Osteocyte (in vitro differentiated cells): ENCODE measurements at regions not wholly inside any gene's neighbourhood (a gene's known extent, or its start where the extent isn't known, plus 50 kb on each side); places are given as distances from the start of the nearest gene placed in this dataset.
A peak's percentile ranks its signal among the peaks of the same experiment; 100 is the strongest.
"Not testable (repeated sequence)": the region's sequence is repeated elsewhere in the genome, so short reads cannot be mapped to it uniquely, and the experiment has no call there.

Experiments
- DNase-seq: peaks from one replicate; pipeline ENCODE4 v3.0.0; 2021; ENCODE audit warnings: mixed read lengths; ENCODE audit not compliant: unreplicated experiment; ENCODE audit errors: extremely low spot score
- H3K27ac Mint-ChIP-seq: one replicate; pipeline ENCODE4 v1.8.0; 2021; ENCODE audit warnings: mild to moderate bottlenecking, mixed read lengths; ENCODE audit not compliant: unreplicated experiment
- H3K27me3 Mint-ChIP-seq: one replicate; pipeline ENCODE4 v1.8.0; 2021; ENCODE audit warnings: mixed read lengths; ENCODE audit not compliant: unreplicated experiment
- H3K36me3 Mint-ChIP-seq: one replicate; pipeline ENCODE4 v1.8.0; 2021; ENCODE audit warnings: mixed read lengths; ENCODE audit not compliant: unreplicated experiment
- H3K4me1 Mint-ChIP-seq: one replicate; pipeline ENCODE4 v1.8.0; 2021; ENCODE audit warnings: mixed read lengths; ENCODE audit not compliant: unreplicated experiment
- H3K4me3 Mint-ChIP-seq: one replicate; pipeline ENCODE4 v1.8.0; 2021; ENCODE audit warnings: mild to moderate bottlenecking, moderate library complexity, mixed read lengths; ENCODE audit not compliant: unreplicated experiment
- H3K9me3 Mint-ChIP-seq: one replicate; pipeline ENCODE4 v1.8.0; 2021; ENCODE audit warnings: mixed read lengths; ENCODE audit not compliant: unreplicated experiment
- CTCF ChIP-seq: fragments of 200-600 bp; sonication (generic); IDR thresholded peaks from 2 replicates; pipeline ENCODE4 v1.5.0; 2021; ENCODE audit warnings: antibody characterized with exemption, mild to moderate bottlenecking, moderate library complexity

GRCh38 chr5:117732264-117732663, 1157.6 kb upstream of the SEMA6A start:
- peaks cover 20% of the 10 kb centered on the region for H3K4me1 Mint-ChIP-seq
- DNase-seq: no peak
- no peaks in the 10 kb centered on the region for H3K36me3 Mint-ChIP-seq
- H3K9me3 Mint-ChIP-seq: no peaks in the 10 kb centered on the region
- H3K27ac Mint-ChIP-seq: no peak overlapping the region
- TF ChIP-seq CTCF: no peak
- H3K27me3 Mint-ChIP-seq: no peaks in the 10 kb centered on the region
- H3K4me3 Mint-ChIP-seq: no peak overlapping the region

GRCh38 chr5:117731446-117731845, 1156.8 kb upstream of the SEMA6A start:
- Mint-ChIP-seq H3K4me3 (peak overlapping the region; percentile 2), H3K27ac (peak overlapping the region; percentile 48), H3K4me1 (peaks cover 20% of the 10 kb centered on the region), H3K9me3 (no peaks in the 10 kb centered on the region), H3K36me3 (no peaks in the 10 kb centered on the region), H3K27me3 (no peaks in the 10 kb centered on the region)
- TF ChIP-seq CTCF: no peak
- no peak for DNase-seq

- not testable (repeated sequence) for H3K9me3 Mint-ChIP-seq
Observed at GRCh38 chr5:117720784-117721183, 1146.2 kb upstream of the SEMA6A start.

GRCh38 chr5:117719413-117719812, 1144.8 kb upstream of the SEMA6A start:
- no peaks in the 10 kb centered on the region for H3K27me3 Mint-ChIP-seq
- H3K36me3 Mint-ChIP-seq: no peaks in the 10 kb centered on the region
- H3K4me3 Mint-ChIP-seq: no peak overlapping the region
- peaks cover 17% of the 10 kb centered on the region for H3K9me3 Mint-ChIP-seq
- no peak overlapping the region for H3K27ac Mint-ChIP-seq
- no peak for DNase-seq
- no peak for TF ChIP-seq CTCF
- no peaks in the 10 kb centered on the region for H3K4me1 Mint-ChIP-seq

More at GRCh38 chr5:117720784-117721183, 1146.2 kb upstream of the SEMA6A start:
- not testable (repeated sequence) for H3K27me3 Mint-ChIP-seq, H3K27ac Mint-ChIP-seq, DNase-seq, H3K4me3 Mint-ChIP-seq, H3K36me3 Mint-ChIP-seq, H3K4me1 Mint-ChIP-seq

GRCh38 chr5:117713585-117714198, 1139.1 kb upstream of the SEMA6A start:
- Mint-ChIP-seq H3K27ac (no peak overlapping the region), H3K36me3 (peaks cover 3% of the 10 kb centered on the region), H3K4me1 (no peaks in the 10 kb centered on the region), H3K9me3 (peaks cover 44% of the 10 kb centered on the region), H3K27me3 (no peaks in the 10 kb centered on the region), H3K4me3 (no peak overlapping the region)
- TF ChIP-seq CTCF: no peak
- no peak for DNase-seq

- no peaks in the 10 kb centered on the region for H3K9me3 Mint-ChIP-seq
- H3K27me3 Mint-ChIP-seq: no peaks in the 10 kb centered on the region
- H3K36me3 Mint-ChIP-seq: no peaks in the 10 kb centered on the region
- H3K4me1 Mint-ChIP-seq: peaks cover 2% of the 10 kb centered on the region
- TF ChIP-seq CTCF: no peak
- H3K4me3 Mint-ChIP-seq: no peak overlapping the region
- H3K27ac Mint-ChIP-seq: no peak overlapping the region
- no peak for DNase-seq
Observed at GRCh38 chr5:117701062-117701461, 1126.4 kb upstream of the SEMA6A start.
